ENCODE measurements at regions not wholly inside any gene's neighbourhood (a gene's known extent, or its start where the extent isn't known, plus 50 kb on each side); places are given as distances from the start of the nearest gene placed in this dataset.
A peak's percentile ranks its signal among the peaks of the same experiment; 100 is the strongest.
"Not testable (repeated sequence)": the region's sequence is repeated elsewhere in the genome, so short reads cannot be mapped to it uniquely, and the experiment has no call there.

GRCh38 chr6:30832864-30833263, 51.5 kb upstream of the DDR1 start:
- FAIRE-seq: no peak

- no peak for FAIRE-seq
Measured at GRCh38 chr6:30830438-30830837, 53.9 kb upstream of the DDR1 start.

GRCh38 chr6:30829639-30830255, 54.6 kb upstream of the DDR1 start:
- no peak for FAIRE-seq

- FAIRE-seq: no peak
Measured at GRCh38 chr6:30829033-30829432, 55.3 kb upstream of the DDR1 start.

- FAIRE-seq: peak; percentile 87
Measured at GRCh38 chr6:30828027-30828962, 56.0 kb upstream of the DDR1 start.

GRCh38 chr6:30826961-30827342, 57.4 kb upstream of the DDR1 start:
- no peak for FAIRE-seq

- no peak for FAIRE-seq
Measured at GRCh38 chr6:30824698-30825097, 59.6 kb upstream of the DDR1 start.

GRCh38 chr6:30823534-30823865, 60.8 kb upstream of the DDR1 start:
- no peak for FAIRE-seq

- FAIRE-seq: peak; percentile 75
Measured at GRCh38 chr6:30821862-30822784, 62.2 kb upstream of the DDR1 start.

- no peak for FAIRE-seq
Measured at GRCh38 chr6:30820193-30820592, 64.1 kb upstream of the DDR1 start.

- FAIRE-seq: no peak
Measured at GRCh38 chr6:30819297-30819917, 64.9 kb upstream of the DDR1 start.

- FAIRE-seq: no peak
Measured at GRCh38 chr6:30818391-30818841, 65.9 kb upstream of the DDR1 start.

GRCh38 chr6:30816791-30817739, 67.3 kb upstream of the DDR1 start:
- no peak for FAIRE-seq

- FAIRE-seq: not testable (repeated sequence)
Measured at GRCh38 chr6:30816296-30816695, 68.0 kb upstream of the DDR1 start.

- not testable (repeated sequence) for FAIRE-seq
Measured at GRCh38 chr6:30815041-30815742, 69.1 kb upstream of the DDR1 start.

- FAIRE-seq: no peak
Measured at GRCh38 chr6:30814146-30815040, 69.9 kb upstream of the DDR1 start.

- no peak for FAIRE-seq
Measured at GRCh38 chr6:30813631-30814145, 69.3 kb upstream of the IER3 start.

GRCh38 chr6:30810813-30811339, 66.5 kb upstream of the IER3 start:
- no peak for FAIRE-seq

- FAIRE-seq: not testable (repeated sequence)
Measured at GRCh38 chr6:30807566-30807965, 63.2 kb upstream of the IER3 start.
